ENCODE measurements at regions not wholly inside any gene's neighbourhood (a gene's known extent, or its start where the extent isn't known, plus 50 kb on each side); places are given as distances from the start of the nearest gene placed in this dataset.

DNA sequence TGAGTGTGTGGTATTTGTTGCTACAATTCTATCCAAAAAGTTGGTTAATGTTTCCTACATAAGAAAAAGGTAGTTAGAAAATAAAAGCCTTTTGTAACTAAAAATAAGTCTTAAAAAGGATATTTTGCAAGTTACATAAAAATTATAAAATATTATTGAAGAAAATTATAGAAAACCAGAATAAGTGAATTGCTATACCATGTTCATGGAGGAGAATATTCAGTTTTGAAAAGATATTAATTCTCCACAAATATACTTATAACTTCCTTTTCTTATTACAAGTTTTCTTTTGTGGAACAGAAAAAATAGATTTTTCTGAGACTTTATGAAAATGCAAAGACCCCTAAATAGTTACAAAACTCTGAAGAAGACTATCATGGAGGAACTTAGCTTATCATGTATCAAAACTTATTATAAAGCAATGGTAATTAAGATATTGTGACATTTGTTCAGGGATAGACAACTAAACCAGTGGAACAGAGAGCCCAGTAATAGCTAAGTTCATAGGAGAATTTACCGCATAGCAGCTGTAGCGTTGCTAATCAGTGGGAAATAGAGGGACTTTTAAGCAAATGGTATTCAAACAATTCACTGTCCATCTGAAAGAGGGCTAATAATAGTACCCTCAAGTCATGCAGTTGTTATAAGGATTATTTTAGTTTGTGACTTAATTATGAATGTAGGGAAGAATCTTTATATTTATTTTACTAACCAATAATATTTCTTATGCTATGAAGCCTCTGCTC lies 515.2 kb upstream of the ZNF608 start:
- SMC1A ChIA-PET (ENCODE audit: uncharacterized antibody, unreplicated experiment) = no interaction called here
- 68% methylated on average over 2 of the region's 2 CpGs for whole genome bisulfite sequencing (ENCODE audit: insufficient coverage, insufficient replicate concordance, low lambda C conversion rate, missing lambda C conversion rate)
- no peak overlapping the region for H3K27ac ChIP-seq (ENCODE audit: control insufficient read depth, insufficient read depth)
- CTCF ChIA-PET = no interaction called here
- POLR2A ChIA-PET = no interaction called here
- ATAC-seq (no peak), DNase-seq (ENCODE audit: low read depth, low spot score) (no peak), FAIRE-seq (no peak)
- H3K27me3 ChIP-seq (replicated peaks in 1 of 2; ENCODE audit: control insufficient read depth in 2 of 2, insufficient read depth in 2 of 2, low read length in 1 of 2) = no peaks in the 10 kb centered on the region
- BruUV-seq (replicated peaks) = no TSS peak
- no peaks in the 10 kb centered on the region for H3K4me1 ChIP-seq (ENCODE audit: control insufficient read depth, insufficient read depth, low read length)
- in situ Hi-C loops (cut with MboI) = no loop called here
- intact Hi-C loops (cut with micrococcal nuclease; ENCODE audit: unreplicated experiment) = no loop called here
- H3K4me2 ChIP-seq (ENCODE audit: control insufficient read depth, insufficient read depth) = no peak overlapping the region
- no peak overlapping the region for H3K9ac ChIP-seq (ENCODE audit: control insufficient read depth, insufficient read depth, low read length)
- RAD21 ChIA-PET (ENCODE audit: unreplicated experiment) = no interaction called here
- H3K4me3 ChIP-seq = no peak overlapping the region
- no peaks in the 10 kb centered on the region for H4K20me1 ChIP-seq (ENCODE audit: control insufficient read depth, insufficient read depth)
- H2AFZ ChIP-seq (ENCODE audit: control insufficient read depth, low read depth, low read length) = no peak overlapping the region
- no peaks in the 10 kb centered on the region for H3K9me3 ChIP-seq (replicated peaks; ENCODE audit: control insufficient read depth, insufficient read depth, low read length)
- H3K79me2 ChIP-seq (ENCODE audit: control insufficient read depth, insufficient read depth, low read length) = no peaks in the 10 kb centered on the region
- TF ChIP-seq, protein P1, sequence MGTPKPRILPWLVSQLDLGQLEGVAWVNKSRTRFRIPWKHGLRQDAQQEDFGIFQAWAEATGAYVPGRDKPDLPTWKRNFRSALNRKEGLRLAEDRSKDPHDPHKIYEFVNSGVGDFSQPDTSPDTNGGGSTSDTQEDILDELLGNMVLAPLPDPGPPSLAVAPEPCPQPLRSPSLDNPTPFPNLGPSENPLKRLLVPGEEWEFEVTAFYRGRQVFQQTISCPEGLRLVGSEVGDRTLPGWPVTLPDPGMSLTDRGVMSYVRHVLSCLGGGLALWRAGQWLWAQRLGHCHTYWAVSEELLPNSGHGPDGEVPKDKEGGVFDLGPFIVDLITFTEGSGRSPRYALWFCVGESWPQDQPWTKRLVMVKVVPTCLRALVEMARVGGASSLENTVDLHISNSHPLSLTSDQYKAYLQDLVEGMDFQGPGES (IDR thresholded peaks at IDR 0.05) = no peak
- no peak for TF ChIP-seq SREBF1 (IDR thresholded peaks at IDR 0.05; ENCODE audit: low read length)
- no peak for TF ChIP-seq EGR1 (IDR thresholded peaks at IDR 0.05; ENCODE audit: borderline replicate concordance in 1 of 2, low read depth in 2 of 2, low read length in 2 of 2)
- TF ChIP-seq GATAD2B (conservative IDR thresholded peaks at IDR 0.05; ENCODE audit: low read depth) = no peak
- no peak for TF ChIP-seq FOXK2 (IDR thresholded peaks at IDR 0.05)
- TF ChIP-seq, protein P2, sequence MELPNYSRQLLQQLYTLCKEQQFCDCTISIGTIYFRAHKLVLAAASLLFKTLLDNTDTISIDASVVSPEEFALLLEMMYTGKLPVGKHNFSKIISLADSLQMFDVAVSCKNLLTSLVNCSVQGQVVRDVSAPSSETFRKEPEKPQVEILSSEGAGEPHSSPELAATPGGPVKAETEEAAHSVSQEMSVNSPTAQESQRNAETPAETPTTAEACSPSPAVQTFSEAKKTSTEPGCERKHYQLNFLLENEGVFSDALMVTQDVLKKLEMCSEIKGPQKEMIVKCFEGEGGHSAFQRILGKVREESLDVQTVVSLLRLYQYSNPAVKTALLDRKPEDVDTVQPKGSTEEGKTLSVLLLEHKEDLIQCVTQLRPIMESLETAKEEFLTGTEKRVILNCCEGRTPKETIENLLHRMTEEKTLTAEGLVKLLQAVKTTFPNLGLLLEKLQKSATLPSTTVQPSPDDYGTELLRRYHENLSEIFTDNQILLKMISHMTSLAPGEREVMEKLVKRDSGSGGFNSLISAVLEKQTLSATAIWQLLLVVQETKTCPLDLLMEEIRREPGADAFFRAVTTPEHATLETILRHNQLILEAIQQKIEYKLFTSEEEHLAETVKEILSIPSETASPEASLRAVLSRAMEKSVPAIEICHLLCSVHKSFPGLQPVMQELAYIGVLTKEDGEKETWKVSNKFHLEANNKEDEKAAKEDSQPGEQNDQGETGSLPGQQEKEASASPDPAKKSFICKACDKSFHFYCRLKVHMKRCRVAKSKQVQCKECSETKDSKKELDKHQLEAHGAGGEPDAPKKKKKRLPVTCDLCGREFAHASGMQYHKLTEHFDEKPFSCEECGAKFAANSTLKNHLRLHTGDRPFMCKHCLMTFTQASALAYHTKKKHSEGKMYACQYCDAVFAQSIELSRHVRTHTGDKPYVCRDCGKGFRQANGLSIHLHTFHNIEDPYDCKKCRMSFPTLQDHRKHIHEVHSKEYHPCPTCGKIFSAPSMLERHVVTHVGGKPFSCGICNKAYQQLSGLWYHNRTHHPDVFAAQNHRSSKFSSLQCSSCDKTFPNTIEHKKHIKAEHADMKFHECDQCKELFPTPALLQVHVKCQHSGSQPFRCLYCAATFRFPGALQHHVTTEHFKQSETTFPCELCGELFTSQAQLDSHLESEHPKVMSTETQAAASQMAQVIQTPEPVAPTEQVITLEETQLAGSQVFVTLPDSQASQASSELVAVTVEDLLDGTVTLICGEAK (IDR thresholded peaks at IDR 0.05; ENCODE audit: borderline replicate concordance) = no peak
- TF ChIP-seq SMAD1 (IDR thresholded peaks at IDR 0.05; ENCODE audit: low read depth, partially characterized antibody) = no peak
- no peak for TF ChIP-seq MYB (IDR thresholded peaks at IDR 0.05; ENCODE audit: borderline replicate concordance, low read depth, low read length)
- TF ChIP-seq, protein P3, sequence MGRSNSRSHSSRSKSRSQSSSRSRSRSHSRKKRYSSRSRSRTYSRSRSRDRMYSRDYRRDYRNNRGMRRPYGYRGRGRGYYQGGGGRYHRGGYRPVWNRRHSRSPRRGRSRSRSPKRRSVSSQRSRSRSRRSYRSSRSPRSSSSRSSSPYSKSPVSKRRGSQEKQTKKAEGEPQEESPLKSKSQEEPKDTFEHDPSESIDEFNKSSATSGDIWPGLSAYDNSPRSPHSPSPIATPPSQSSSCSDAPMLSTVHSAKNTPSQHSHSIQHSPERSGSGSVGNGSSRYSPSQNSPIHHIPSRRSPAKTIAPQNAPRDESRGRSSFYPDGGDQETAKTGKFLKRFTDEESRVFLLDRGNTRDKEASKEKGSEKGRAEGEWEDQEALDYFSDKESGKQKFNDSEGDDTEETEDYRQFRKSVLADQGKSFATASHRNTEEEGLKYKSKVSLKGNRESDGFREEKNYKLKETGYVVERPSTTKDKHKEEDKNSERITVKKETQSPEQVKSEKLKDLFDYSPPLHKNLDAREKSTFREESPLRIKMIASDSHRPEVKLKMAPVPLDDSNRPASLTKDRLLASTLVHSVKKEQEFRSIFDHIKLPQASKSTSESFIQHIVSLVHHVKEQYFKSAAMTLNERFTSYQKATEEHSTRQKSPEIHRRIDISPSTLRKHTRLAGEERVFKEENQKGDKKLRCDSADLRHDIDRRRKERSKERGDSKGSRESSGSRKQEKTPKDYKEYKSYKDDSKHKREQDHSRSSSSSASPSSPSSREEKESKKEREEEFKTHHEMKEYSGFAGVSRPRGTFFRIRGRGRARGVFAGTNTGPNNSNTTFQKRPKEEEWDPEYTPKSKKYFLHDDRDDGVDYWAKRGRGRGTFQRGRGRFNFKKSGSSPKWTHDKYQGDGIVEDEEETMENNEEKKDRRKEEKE (IDR thresholded peaks at IDR 0.05) = no peak
- no peak for TF ChIP-seq SP1 (IDR thresholded peaks at IDR 0.05; ENCODE audit: low read depth, low read length)
- TF ChIP-seq NBN (IDR thresholded peaks at IDR 0.05) = no peak
- H3K36me3 ChIP-seq (ENCODE audit: control insufficient read depth in 2 of 2, insufficient read depth in 2 of 2, low read length in 1 of 2) = no peaks in the 10 kb centered on the region

Data from GM12878 (cell line).